KMS-11 (cell line): ENCODE measurements at regions not wholly inside any gene's neighbourhood (a gene's known extent, or its start where the extent isn't known, plus 50 kb on each side); places are given as distances from the start of the nearest gene placed in this dataset.

Experiments used
- H2AFZ ChIP-seq: fragments of 200-600 bp; sonication (generic); 2 replicates; pipeline ENCODE4 v1.6.1; 2016; ENCODE audit warnings: antibody characterized with exemption, mixed run types, low read depth
- H3K27ac ChIP-seq: fragments of 200-600 bp; sonication (generic); 2 replicates; pipeline ENCODE4 v1.6.1; 2016; ENCODE audit warnings: mild to moderate bottlenecking, mixed run types
- H3K27me3 ChIP-seq: fragments of 200-600 bp; sonication (generic); 2 replicates; pipeline ENCODE4 v1.6.1; 2017; ENCODE audit warnings: mild to moderate bottlenecking, low read depth, mixed run types, moderate library complexity; ENCODE audit not compliant: insufficient read depth
- H3K36me3 ChIP-seq: fragments of 200-600 bp; sonication (generic); 2 replicates; pipeline ENCODE4 v1.6.1; 2017; ENCODE audit warnings: mild to moderate bottlenecking, mixed run types; ENCODE audit not compliant: insufficient read depth
- H3K4me1 ChIP-seq: fragments of 200-600 bp; sonication (generic); 2 replicates; pipeline ENCODE4 v1.6.1; 2016; ENCODE audit warnings: mild to moderate bottlenecking, low read depth, mixed run types; ENCODE audit not compliant: poor library complexity, severe bottlenecking
- H3K4me2 ChIP-seq: fragments of 200-600 bp; sonication (generic); 2 replicates; pipeline ENCODE4 v1.7.0; 2016; ENCODE audit warnings: mild to moderate bottlenecking, mixed run types
- H3K4me3 ChIP-seq: fragments of 200-600 bp; sonication (generic); IDR thresholded peaks from 2 replicates; pipeline ENCODE4 v1.6.1; 2017; ENCODE audit warnings: low read depth, low read length, mixed read lengths; ENCODE audit not compliant: insufficient read depth
- H3K79me2 ChIP-seq: fragments of 200-600 bp; sonication (generic); 2 replicates; pipeline ENCODE4 v1.6.1; 2016; ENCODE audit warnings: low read depth, mixed run types; ENCODE audit not compliant: insufficient read depth
- H3K9ac ChIP-seq: fragments of 200-600 bp; sonication (generic); 2 replicates; pipeline ENCODE4 v1.6.1; 2016; ENCODE audit warnings: mild to moderate bottlenecking, mixed run types
- H4K20me1 ChIP-seq: fragments of 200-600 bp; sonication (generic); 2 replicates; pipeline ENCODE4 v1.6.1; 2016; ENCODE audit warnings: mild to moderate bottlenecking, mixed run types; ENCODE audit not compliant: insufficient read depth
- TF ChIP-seq, protein P1 (sequence below): fragments of 200-600 bp; sonication (generic); conservative IDR thresholded peaks from 2 replicates; pipeline ENCODE4 v1.6.1; 2017; ENCODE audit warnings: low read depth, mild to moderate bottlenecking, antibody characterized with exemption, low read length, moderate library complexity, mixed read lengths

DNA sequence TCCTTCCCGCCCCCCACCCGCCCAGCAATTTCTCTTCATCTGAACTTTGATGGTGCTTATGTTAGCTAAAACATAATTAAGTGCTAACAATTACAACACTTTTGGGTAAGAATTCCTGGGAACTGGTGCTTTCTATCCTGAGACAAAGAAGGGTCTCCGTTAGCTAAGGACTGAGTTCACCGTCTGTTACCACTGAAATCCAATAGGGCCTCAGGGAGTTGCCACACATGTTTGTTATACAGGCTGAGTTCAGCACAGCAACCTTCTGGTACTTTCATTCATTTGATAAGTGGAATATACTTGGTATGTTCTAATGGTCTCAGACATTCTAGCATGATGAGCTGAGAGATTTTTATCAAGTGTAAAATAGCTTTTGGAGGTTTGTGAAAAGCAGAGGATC lies 437.9 kb downstream of the EFNA5 start:
- Histone ChIP-seq H3K4me3 (no peak overlapping the region), H3K9ac (no peak overlapping the region), H2AFZ (no peak overlapping the region), H4K20me1 (no peaks in the 10 kb centered on the region), H3K36me3 (no peaks in the 10 kb centered on the region), H3K27ac (no peak overlapping the region), H3K27me3 (no peaks in the 10 kb centered on the region), H3K4me2 (no peak overlapping the region), H3K4me1 (no peaks in the 10 kb centered on the region), H3K79me2 (no peaks in the 10 kb centered on the region)
- TF ChIP-seq, protein P1, sequence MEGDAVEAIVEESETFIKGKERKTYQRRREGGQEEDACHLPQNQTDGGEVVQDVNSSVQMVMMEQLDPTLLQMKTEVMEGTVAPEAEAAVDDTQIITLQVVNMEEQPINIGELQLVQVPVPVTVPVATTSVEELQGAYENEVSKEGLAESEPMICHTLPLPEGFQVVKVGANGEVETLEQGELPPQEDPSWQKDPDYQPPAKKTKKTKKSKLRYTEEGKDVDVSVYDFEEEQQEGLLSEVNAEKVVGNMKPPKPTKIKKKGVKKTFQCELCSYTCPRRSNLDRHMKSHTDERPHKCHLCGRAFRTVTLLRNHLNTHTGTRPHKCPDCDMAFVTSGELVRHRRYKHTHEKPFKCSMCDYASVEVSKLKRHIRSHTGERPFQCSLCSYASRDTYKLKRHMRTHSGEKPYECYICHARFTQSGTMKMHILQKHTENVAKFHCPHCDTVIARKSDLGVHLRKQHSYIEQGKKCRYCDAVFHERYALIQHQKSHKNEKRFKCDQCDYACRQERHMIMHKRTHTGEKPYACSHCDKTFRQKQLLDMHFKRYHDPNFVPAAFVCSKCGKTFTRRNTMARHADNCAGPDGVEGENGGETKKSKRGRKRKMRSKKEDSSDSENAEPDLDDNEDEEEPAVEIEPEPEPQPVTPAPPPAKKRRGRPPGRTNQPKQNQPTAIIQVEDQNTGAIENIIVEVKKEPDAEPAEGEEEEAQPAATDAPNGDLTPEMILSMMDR, result no peak

DNA sequence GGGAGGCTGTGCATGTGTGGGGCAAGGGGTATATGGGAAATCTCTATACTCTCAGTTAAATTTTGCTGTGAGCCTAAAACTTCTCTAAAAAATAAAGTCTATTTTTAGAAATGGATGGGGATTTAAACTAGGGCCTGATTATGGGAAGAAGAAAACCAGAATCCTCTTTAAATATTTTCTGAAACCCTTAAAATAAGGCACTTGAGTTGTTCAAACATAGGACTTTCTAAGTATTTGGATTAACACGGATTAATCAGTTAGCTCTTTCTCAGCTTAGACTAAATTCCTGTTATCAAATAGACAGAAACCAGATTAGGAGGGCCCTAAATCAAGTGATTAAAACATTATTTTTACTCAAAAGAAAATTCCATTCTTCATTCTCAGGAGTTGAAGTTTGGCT lies 438.4 kb downstream of the EFNA5 start:
- TF ChIP-seq, protein P1, result no peak

DNA sequence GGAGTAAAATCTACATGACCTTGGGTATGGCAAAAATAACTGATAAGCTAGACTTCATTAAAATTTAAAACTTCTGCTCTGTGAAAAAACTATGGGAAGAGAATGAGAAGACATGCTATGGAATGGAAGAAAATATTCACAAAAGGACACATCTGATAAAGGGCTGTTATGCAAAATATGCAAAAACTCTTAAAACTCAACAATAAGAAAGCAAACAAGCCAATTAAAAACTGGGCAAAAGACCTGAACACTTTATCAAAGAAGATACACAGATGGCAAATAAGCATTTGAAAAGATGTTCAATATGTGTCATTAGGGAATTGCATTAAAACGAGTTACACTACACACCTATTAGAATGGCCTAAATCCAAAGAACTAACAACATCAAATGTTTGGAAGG lies 439.5 kb downstream of the EFNA5 start:
- no peak overlapping the region for H3K4me2 ChIP-seq
- no peaks in the 10 kb centered on the region for H4K20me1 ChIP-seq
- no peak overlapping the region for H3K9ac ChIP-seq
- no peak overlapping the region for H3K4me3 ChIP-seq
- no peaks in the 10 kb centered on the region for H3K27me3 ChIP-seq
- H3K27ac ChIP-seq, result no peak overlapping the region
- H3K36me3 ChIP-seq, result no peaks in the 10 kb centered on the region
- no peaks in the 10 kb centered on the region for H3K4me1 ChIP-seq
- H3K79me2 ChIP-seq, result no peaks in the 10 kb centered on the region
- no peak overlapping the region for H2AFZ ChIP-seq
- TF ChIP-seq, protein P1, result no peak

More for the DNA sequence above, 438.4 kb downstream of the EFNA5 start:
- no peaks in the 10 kb centered on the region for H3K36me3 ChIP-seq
- H4K20me1 ChIP-seq, result no peaks in the 10 kb centered on the region
- no peak overlapping the region for H3K4me2 ChIP-seq
- no peak overlapping the region for H3K4me3 ChIP-seq
- no peak overlapping the region for H3K9ac ChIP-seq
- H2AFZ ChIP-seq, result no peak overlapping the region
- no peaks in the 10 kb centered on the region for H3K4me1 ChIP-seq
- no peaks in the 10 kb centered on the region for H3K27me3 ChIP-seq
- H3K27ac ChIP-seq, result no peak overlapping the region
- H3K79me2 ChIP-seq, result no peaks in the 10 kb centered on the region

DNA sequence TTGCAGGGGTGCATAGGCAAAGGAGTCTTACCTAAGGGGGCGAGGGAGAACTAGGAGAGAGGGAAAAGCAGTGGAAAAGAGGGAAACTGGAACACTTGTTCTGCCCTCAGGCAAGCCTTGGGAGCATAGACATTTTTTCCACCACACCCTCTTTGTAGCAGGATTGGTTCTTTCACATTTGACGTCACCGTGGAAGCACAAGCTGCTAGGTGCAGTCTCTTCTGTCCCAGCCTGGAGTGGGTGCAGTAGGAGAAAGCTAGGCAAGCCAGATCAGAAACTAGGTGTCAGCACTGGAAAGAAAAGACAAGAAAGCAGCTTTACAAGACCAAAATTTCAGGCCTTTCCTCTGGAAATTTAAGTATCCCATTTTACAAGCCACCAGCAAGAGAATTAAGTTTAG lies 440.4 kb downstream of the EFNA5 start:
- Histone ChIP-seq H3K27ac (no peak overlapping the region), H3K4me1 (no peaks in the 10 kb centered on the region), H3K4me2 (no peak overlapping the region), H3K36me3 (no peaks in the 10 kb centered on the region), H3K4me3 (no peak overlapping the region), H3K79me2 (no peaks in the 10 kb centered on the region), H4K20me1 (no peaks in the 10 kb centered on the region), H2AFZ (no peak overlapping the region), H3K9ac (no peak overlapping the region), H3K27me3 (no peaks in the 10 kb centered on the region)
- TF ChIP-seq, protein P1, result no peak

DNA sequence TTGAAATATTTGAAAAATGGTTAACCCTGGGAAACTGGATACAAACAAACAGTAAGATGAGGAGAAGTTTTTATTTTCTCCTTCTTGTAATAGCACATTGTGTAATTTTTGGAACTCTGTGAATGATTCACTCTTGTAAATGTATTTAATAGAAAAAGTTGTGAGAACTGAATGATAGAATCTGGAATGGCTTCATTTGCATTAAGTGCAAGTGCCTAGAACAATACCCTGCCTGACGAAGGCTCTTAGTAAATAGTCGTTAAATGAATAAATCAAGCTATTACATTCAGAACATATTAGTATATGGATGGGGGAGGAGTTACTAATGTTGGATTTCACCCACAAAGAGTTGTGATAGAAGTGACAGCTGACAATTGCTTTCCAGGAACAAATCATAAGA lies 442.5 kb downstream of the EFNA5 start:
- H3K27ac ChIP-seq, result no peak overlapping the region
- H3K4me1 ChIP-seq, result no peaks in the 10 kb centered on the region
- no peak overlapping the region for H3K4me3 ChIP-seq
- no peaks in the 10 kb centered on the region for H3K79me2 ChIP-seq
- H3K4me2 ChIP-seq, result no peak overlapping the region
- TF ChIP-seq, protein P1, result no peak
- no peak overlapping the region for H3K9ac ChIP-seq
- no peaks in the 10 kb centered on the region for H3K36me3 ChIP-seq
- H4K20me1 ChIP-seq, result no peaks in the 10 kb centered on the region
- H3K27me3 ChIP-seq, result no peaks in the 10 kb centered on the region
- H2AFZ ChIP-seq, result no peak overlapping the region
